ENCODE measurements at regions not wholly inside any gene's neighbourhood (a gene's known extent, or its start where the extent isn't known, plus 50 kb on each side); places are given as distances from the start of the nearest gene placed in this dataset.

DNA sequence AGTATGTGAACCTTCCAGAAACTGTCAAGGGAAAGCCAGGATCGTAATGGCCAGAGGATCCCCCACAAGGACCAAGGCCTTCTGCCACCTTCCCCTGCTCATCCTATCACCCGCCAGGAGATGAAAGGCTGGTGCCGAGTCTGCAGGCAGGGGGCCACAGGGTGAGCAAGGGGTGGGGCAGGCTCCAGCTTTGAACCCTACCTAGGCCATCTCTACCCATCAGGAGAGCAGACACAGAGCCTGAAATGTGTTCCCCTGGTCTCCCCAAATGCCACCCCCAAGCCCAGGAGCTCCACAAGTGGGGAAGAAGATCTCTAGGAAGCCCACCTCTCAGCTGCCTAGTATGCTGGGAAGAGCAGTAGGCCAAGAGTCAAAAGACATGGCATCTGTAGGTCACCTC lies 95.1 kb downstream of the KCTD15 start:
- Histone ChIP-seq H3K4me2 (no peak overlapping the region), H3K9ac (no peak overlapping the region), H3K4me1 (no peaks in the 10 kb centered on the region), H3K27me3 (no peaks in the 10 kb centered on the region), H3K36me3 (no peaks in the 10 kb centered on the region), H4K20me1 (no peaks in the 10 kb centered on the region), H3K9me3 (replicated peaks in 1 of 11) (peaks cover 0 to 9% (median 0%) of the 10 kb centered on the region in 11 experiments; a peak in 1 of 22 replicates), H3K27ac (no peak overlapping the region), H3K4me3 (no peak overlapping the region)
- no peak for TF ChIP-seq Cebpa-rat (IDR thresholded peaks at IDR 0.05)

GRCh38 chr19:33894787-33895186 lies 98.1 kb downstream of the KCTD15 start:
- Histone ChIP-seq H3K4me3 (no peak overlapping the region), H3K9me3 (replicated peaks in 1 of 11) (peaks cover 18 to 37% (median 24%) of the 10 kb centered on the region in 11 experiments)

GRCh38 chr19:33895366-33895765 lies 98.7 kb downstream of the KCTD15 start:
- Histone ChIP-seq H3K36me3 (no peaks in the 10 kb centered on the region), H3K4me2 (no peak overlapping the region), H4K20me1 (no peaks in the 10 kb centered on the region), H3K27me3 (no peaks in the 10 kb centered on the region), H3K9ac (no peak overlapping the region), H3K27ac (no peak overlapping the region), H3K9me3 (replicated peaks in 1 of 11) (peaks cover 18 to 37% (median 24%) of the 10 kb centered on the region in 11 experiments), H3K4me1 (no peaks in the 10 kb centered on the region), H3K4me3 (no peak overlapping the region)
- no peak for TF ChIP-seq Cebpa-rat (IDR thresholded peaks at IDR 0.05)

More at GRCh38 chr19:33894787-33895186, 98.1 kb downstream of the KCTD15 start:
- Histone ChIP-seq H4K20me1 (no peaks in the 10 kb centered on the region), H3K27ac (no peak overlapping the region), H3K4me1 (no peaks in the 10 kb centered on the region), H3K9ac (no peak overlapping the region), H3K36me3 (no peaks in the 10 kb centered on the region), H3K27me3 (no peaks in the 10 kb centered on the region), H3K4me2 (no peak overlapping the region)
- no peak for TF ChIP-seq Cebpa-rat (IDR thresholded peaks at IDR 0.05)

DNA sequence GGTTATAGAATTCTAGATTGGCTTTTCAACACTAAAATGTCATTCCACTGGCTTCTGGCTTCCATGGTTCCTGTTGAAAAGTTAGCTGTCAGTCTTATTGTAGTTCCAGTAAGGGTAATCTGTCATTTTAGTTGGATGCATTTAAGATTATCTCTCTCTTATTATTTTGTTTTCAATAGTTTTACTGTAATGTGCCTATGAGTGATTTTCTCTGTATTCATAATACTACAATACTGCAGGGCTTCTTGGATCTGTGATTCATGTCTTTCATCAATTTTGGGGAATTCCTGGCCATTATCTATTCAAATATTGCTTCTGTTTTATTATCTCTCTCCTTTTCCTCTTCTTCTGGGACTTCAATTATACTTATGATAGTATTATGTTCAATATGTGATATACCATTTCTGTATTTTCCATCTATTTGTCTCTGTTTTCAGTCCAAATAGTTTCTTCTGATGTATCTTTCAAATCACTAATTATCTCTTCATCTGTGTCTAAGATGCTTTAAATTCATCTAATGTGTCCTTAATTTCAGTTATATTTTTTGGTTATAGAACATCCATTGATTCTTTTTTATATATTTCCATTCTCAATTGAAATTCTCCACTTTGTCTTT lies 101.5 kb downstream of the KCTD15 start:
- H3K4me1 ChIP-seq = peaks cover 0 to 3% (median 0%) of the 10 kb centered on the region in 10 experiments; a peak in 1 of 20 replicates
- no peak overlapping the region for H3K27ac ChIP-seq
- no peak overlapping the region for H3K9ac ChIP-seq
- no peak overlapping the region for H3K4me3 ChIP-seq
- H3K36me3 ChIP-seq = no peaks in the 10 kb centered on the region
- no peak for TF ChIP-seq Cebpa-rat (IDR thresholded peaks at IDR 0.05)
- H3K9me3 ChIP-seq (replicated peaks in 1 of 11) = peaks cover 18 to 28% (median 24%) of the 10 kb centered on the region in 11 experiments
- no peaks in the 10 kb centered on the region for H3K27me3 ChIP-seq
- no peaks in the 10 kb centered on the region for H4K20me1 ChIP-seq
- no peak overlapping the region for H3K4me2 ChIP-seq

- H3K4me1 ChIP-seq = peaks cover 14 to 24% (median 19%) of the 10 kb centered on the region in 10 experiments
- peaks cover 0 to 7% (median 0%) of the 10 kb centered on the region in 11 experiments; a peak in 4 of 22 replicates for H3K27me3 ChIP-seq
- TF ChIP-seq Cebpa-rat (IDR thresholded peaks at IDR 0.05) = no peak
- no peaks in the 10 kb centered on the region for H4K20me1 ChIP-seq
- H3K9me3 ChIP-seq (replicated peaks in 1 of 11) = peaks cover 18 to 28% (median 24%) of the 10 kb centered on the region in 11 experiments
- no peak overlapping the region for H3K4me2 ChIP-seq
- H3K4me3 ChIP-seq = no peak overlapping the region
- H3K36me3 ChIP-seq = no peaks in the 10 kb centered on the region
- no peak overlapping the region for H3K27ac ChIP-seq
- no peak overlapping the region for H3K9ac ChIP-seq
These were observed 104.1 kb downstream of the KCTD15 start for GRCh38 chr19:33900817-33901216.

GRCh38 chr19:33902395-33902794 lies 105.7 kb downstream of the KCTD15 start:
- Histone ChIP-seq H3K27ac (no peak overlapping the region), H3K4me2 (no peak overlapping the region), H3K9me3 (replicated peaks in 1 of 11) (peaks cover 17 to 24% (median 22%) of the 10 kb centered on the region in 11 experiments), H3K9ac (no peak overlapping the region), H3K4me1 (peaks cover 14 to 34% (median 28%) of the 10 kb centered on the region in 10 experiments), H3K4me3 (no peak overlapping the region), H3K36me3 (no peaks in the 10 kb centered on the region), H3K27me3 (peaks cover 0 to 18% (median 12%) of the 10 kb centered on the region in 11 experiments; a peak in 14 of 22 replicates), H4K20me1 (no peaks in the 10 kb centered on the region)
- no peak for TF ChIP-seq Cebpa-rat (IDR thresholded peaks at IDR 0.05)

DNA sequence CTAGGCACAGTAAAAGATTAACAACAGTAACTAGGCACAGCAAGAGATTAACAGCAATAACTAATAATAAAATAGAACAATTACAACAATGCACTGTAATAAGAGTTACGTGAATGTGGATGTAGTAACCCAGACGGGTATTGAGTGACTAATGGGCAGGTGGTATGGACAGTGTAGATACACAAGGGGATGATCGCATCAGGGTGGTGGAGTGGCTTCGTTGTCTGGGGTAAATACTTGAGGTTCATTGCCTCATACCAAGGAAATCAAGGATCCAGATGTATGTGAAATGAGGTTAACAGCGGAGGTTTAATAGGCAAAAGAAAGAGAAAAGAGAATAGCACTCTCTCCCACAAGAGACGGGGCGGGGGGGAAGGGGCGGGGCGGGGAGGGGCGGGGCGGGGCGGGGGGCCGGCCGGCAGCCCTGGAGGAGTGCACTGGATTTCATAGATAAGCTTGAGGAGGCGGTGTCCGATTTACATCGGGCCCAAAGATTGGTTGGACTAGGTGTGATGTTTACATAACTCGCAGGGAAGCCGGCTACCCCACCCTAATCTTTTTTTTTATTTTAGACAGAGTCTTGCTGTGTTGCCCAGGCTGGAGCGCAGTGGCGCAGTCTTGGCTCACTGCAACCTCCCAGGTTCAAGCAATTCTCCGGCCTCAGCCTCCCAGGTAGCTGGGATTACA lies 106.3 kb downstream of the KCTD15 start:
- no peak for TF ChIP-seq Cebpa-rat (IDR thresholded peaks at IDR 0.05)
- peaks cover 0 to 20% (median 15%) of the 10 kb centered on the region in 11 experiments; a peak in 14 of 22 replicates for H3K27me3 ChIP-seq
- no peak overlapping the region for H3K9ac ChIP-seq
- H3K4me1 ChIP-seq = peaks cover 14 to 34% (median 28%) of the 10 kb centered on the region in 10 experiments
- no peaks in the 10 kb centered on the region for H4K20me1 ChIP-seq
- no peak overlapping the region for H3K4me3 ChIP-seq
- H3K36me3 ChIP-seq = no peaks in the 10 kb centered on the region
- peaks cover 11 to 18% (median 16%) of the 10 kb centered on the region in 11 experiments for H3K9me3 ChIP-seq (replicated peaks in 1 of 11)
- no peak overlapping the region for H3K27ac ChIP-seq
- no peak overlapping the region for H3K4me2 ChIP-seq

GRCh38 chr19:33903489-33903850 lies 106.8 kb downstream of the KCTD15 start:
- Histone ChIP-seq H3K9ac (no peak overlapping the region), H3K36me3 (no peaks in the 10 kb centered on the region), H3K4me3 (no peak overlapping the region), H3K4me1 (peaks cover 14 to 34% (median 28%) of the 10 kb centered on the region in 10 experiments), H3K27me3 (peaks cover 0 to 20% (median 15%) of the 10 kb centered on the region in 11 experiments; a peak in 14 of 22 replicates), H3K27ac (no peak overlapping the region), H3K9me3 (replicated peaks in 1 of 11) (peaks cover 6 to 13% (median 11%) of the 10 kb centered on the region in 11 experiments), H4K20me1 (no peaks in the 10 kb centered on the region), H3K4me2 (peak overlapping the region in 1 of 11 experiments; percentile 34; a peak in 1 of 22 replicates)
- no peak for TF ChIP-seq Cebpa-rat (IDR thresholded peaks at IDR 0.05)

DNA sequence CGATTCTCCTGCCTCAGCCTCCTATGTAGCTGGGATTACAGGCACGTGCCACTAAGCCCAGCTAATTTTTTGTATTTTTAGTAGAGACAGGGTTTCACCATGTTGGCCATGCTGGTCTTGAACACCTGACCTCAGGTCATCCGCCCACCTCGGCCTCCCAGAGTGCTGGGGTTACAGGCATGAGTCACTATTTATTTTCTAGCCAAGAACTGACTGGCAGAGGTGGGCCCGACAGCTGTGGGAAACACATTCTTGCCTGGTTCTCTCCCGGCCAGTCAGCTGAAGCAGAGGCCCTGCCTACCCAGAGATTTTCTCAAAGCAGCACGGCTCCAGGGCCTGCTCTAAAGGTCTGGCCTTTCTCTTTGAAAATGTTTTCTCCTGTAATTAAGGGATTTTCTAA lies 108.0 kb downstream of the KCTD15 start:
- Histone ChIP-seq H3K27ac (peak overlapping the region in 4 of 11 experiments; percentile 83 to 93 (median 88); a peak in 5 of 22 replicates), H3K9me3 (replicated peaks in 1 of 11) (peaks cover 0 to 1% (median 0%) of the 10 kb centered on the region in 11 experiments; a peak in 1 of 22 replicates), H3K27me3 (peaks cover 0 to 20% (median 15%) of the 10 kb centered on the region in 11 experiments; a peak in 14 of 22 replicates), H3K4me1 (peaks cover 14 to 34% (median 28%) of the 10 kb centered on the region in 10 experiments), H3K4me3 (peak overlapping the region in 3 of 10 experiments; percentile 67 to 79 (median 71); a peak in 7 of 20 replicates), H3K9ac (peak overlapping the region in 7 of 11 experiments; percentile 81 to 95 (median 86); a peak in 8 of 22 replicates), H3K36me3 (no peaks in the 10 kb centered on the region), H4K20me1 (no peaks in the 10 kb centered on the region), H3K4me2 (peak overlapping the region; percentile 85 to 100 (median 99))
- no peak for TF ChIP-seq Cebpa-rat (IDR thresholded peaks at IDR 0.05)
